Tibial artery (tissue), 4 donors: ENCODE measurements at regions not wholly inside any gene's neighbourhood (a gene's known extent, or its start where the extent isn't known, plus 50 kb on each side); places are given as distances from the start of the nearest gene placed in this dataset.

Source experiments
- DNase-seq, 2 donors: peaks; one replicate each; pipeline ENCODE4 v3.0.0-alpha.2; 2019
- H3K27ac ChIP-seq, 2 donors: fragments of 200-600 bp; sonication (generic) in 1 of 2; 1 replicate in 1 of 2; 2 replicates in 1 of 2; pipeline ENCODE4 v1.5.1; 2018 to 2019; ENCODE audit warnings: mild to moderate bottlenecking in 1 of 2
- H3K27me3 ChIP-seq, 2 donors: fragments of 200-600 bp; sonication (generic) in 1 of 2; one replicate each; pipeline versions ENCODE4 v1.5.1 to v1.6.0; 2016 to 2019
- H3K36me3 ChIP-seq, 3 donors: fragments of 200-600 bp; sonication (generic) in 2 of 3; one replicate each; pipeline ENCODE4 v1.5.1; 2016 to 2019; ENCODE audit warnings: mild to moderate bottlenecking in 2 of 3
- H3K4me1 ChIP-seq, 4 donors: fragments of 200-600 bp; sonication (generic) in 2 of 4; 1 replicate in 3 of 4; 2 replicates in 1 of 4; pipeline ENCODE4 v1.5.1; 2016 to 2019
- H3K4me3 ChIP-seq, 2 donors: fragments of 200-600 bp; sonication (generic) in 1 of 2; 1 replicate in 1 of 2; 2 replicates in 1 of 2; pipeline ENCODE4 v1.5.1; 2018 to 2019; ENCODE audit warnings: mild to moderate bottlenecking in 2 of 2
- H3K9me3 ChIP-seq, 3 donors: fragments of 200-600 bp; sonication (generic) in 1 of 3; one replicate each; pipeline ENCODE4 v1.5.1; 2016 to 2019
- CTCF ChIP-seq, 2 experiments: fragments of 200-600 bp in 1 of 2; fragments of 450-650 bp in 1 of 2; IDR thresholded peaks; one replicate each; pipeline ENCODE4 v1.5.1; 2017 to 2019; ENCODE audit warnings: antibody characterized with exemption in 2 of 2, mild to moderate bottlenecking in 1 of 2, moderate library complexity in 1 of 2
- intact Hi-C: fragments of 100-400 bp; cut with DNase I; formaldehyde crosslinking; loops from one replicate; pipeline ENCODE4 v1.15.0; 2023; ENCODE audit warnings: low total_unique reads

- DNase-seq = no peak
- no peaks in the 10 kb centered on the region for H3K36me3 ChIP-seq
- no peaks in the 10 kb centered on the region for H3K27me3 ChIP-seq
- intact Hi-C loops = no loop called here
- no peak overlapping the region for H3K27ac ChIP-seq
- no peaks in the 10 kb centered on the region for H3K9me3 ChIP-seq
- no peaks in the 10 kb centered on the region for H3K4me1 ChIP-seq
- TF ChIP-seq CTCF (IDR thresholded peaks at IDR 0.05) = no peak
- no peak overlapping the region for H3K4me3 ChIP-seq
Observed at GRCh38 chr3:146883288-146883687, 278.1 kb upstream of the PLSCR5 start.

GRCh38 chr3:146881966-146882760 is 277.0 kb upstream of the PLSCR5 start:
- H3K36me3 ChIP-seq = no peaks in the 10 kb centered on the region
- H3K27ac ChIP-seq = no peak overlapping the region
- no peak overlapping the region for H3K4me3 ChIP-seq
- no peaks in the 10 kb centered on the region for H3K4me1 ChIP-seq
- H3K9me3 ChIP-seq = no peaks in the 10 kb centered on the region
- H3K27me3 ChIP-seq = no peaks in the 10 kb centered on the region
- DNase-seq = no peak
- no peak for TF ChIP-seq CTCF (IDR thresholded peaks at IDR 0.05)
- intact Hi-C loops = no loop called here

GRCh38 chr3:146881356-146881755 is 276.2 kb upstream of the PLSCR5 start:
- no peak for TF ChIP-seq CTCF (IDR thresholded peaks at IDR 0.05)

GRCh38 chr3:146873748-146874147 is 268.6 kb upstream of the PLSCR5 start:
- intact Hi-C loops = no loop called here
- Histone ChIP-seq H3K9me3 (peaks cover 0 to 17% (median 14%) of the 10 kb centered on the region in 3 donors), H3K4me3 (no peak overlapping the region), H3K36me3 (no peaks in the 10 kb centered on the region), H3K27me3 (no peaks in the 10 kb centered on the region), H3K27ac (no peak overlapping the region), H3K4me1 (no peaks in the 10 kb centered on the region)
- DNase-seq = no peak
- no peak for TF ChIP-seq CTCF (IDR thresholded peaks at IDR 0.05)

More at GRCh38 chr3:146881356-146881755, 276.2 kb upstream of the PLSCR5 start:
- intact Hi-C loops = no loop called here
- Histone ChIP-seq H3K36me3 (no peaks in the 10 kb centered on the region), H3K4me1 (no peaks in the 10 kb centered on the region), H3K4me3 (no peak overlapping the region), H3K27me3 (no peaks in the 10 kb centered on the region), H3K9me3 (peaks cover 0 to 2% (median 0%) of the 10 kb centered on the region in 3 donors), H3K27ac (no peak overlapping the region)
- DNase-seq = no peak

- Histone ChIP-seq H3K27ac (no peak overlapping the region), H3K4me1 (no peaks in the 10 kb centered on the region), H3K9me3 (no peaks in the 10 kb centered on the region), H3K4me3 (no peak overlapping the region), H3K27me3 (no peaks in the 10 kb centered on the region), H3K36me3 (no peaks in the 10 kb centered on the region)
- DNase-seq = no peak
- intact Hi-C loops = no loop called here
- no peak for TF ChIP-seq CTCF (IDR thresholded peaks at IDR 0.05)
Observed at GRCh38 chr3:146865175-146865755, 260.1 kb upstream of the PLSCR5 start.
